Nephron progenitor cell (in vitro differentiated cells): ENCODE measurements at regions not wholly inside any gene's neighbourhood (a gene's known extent, or its start where the extent isn't known, plus 50 kb on each side); places are given as distances from the start of the nearest gene placed in this dataset.
A peak's percentile ranks its signal among the peaks of the same experiment; 100 is the strongest.

ENCODE experiments used
- DNase-seq: peaks from one replicate; pipeline ENCODE4 v3.0.0; 2021
- H3K27ac Mint-ChIP-seq: 2 replicates; pipeline ENCODE4 v1.8.0; 2021; ENCODE audit warnings: mild to moderate bottlenecking, moderate library complexity, mixed read lengths
- H3K27me3 Mint-ChIP-seq: 2 replicates; pipeline ENCODE4 v1.8.0; 2021; ENCODE audit warnings: mild to moderate bottlenecking, low read depth, mixed read lengths; ENCODE audit not compliant: poor library complexity
- H3K36me3 Mint-ChIP-seq: 2 replicates; pipeline ENCODE4 v1.8.0; 2021; ENCODE audit warnings: low read depth, mixed read lengths
- H3K4me1 Mint-ChIP-seq: 2 replicates; pipeline ENCODE4 v1.8.0; 2021; ENCODE audit warnings: mixed read lengths
- H3K4me3 Mint-ChIP-seq: 2 replicates; pipeline ENCODE4 v1.8.0; 2021; ENCODE audit warnings: mild to moderate bottlenecking, moderate library complexity, mixed read lengths
- H3K9me3 Mint-ChIP-seq: 2 replicates; pipeline ENCODE4 v1.8.0; 2021; ENCODE audit warnings: mild to moderate bottlenecking, moderate library complexity, mixed read lengths
- TF ChIP-seq, protein P1 (sequence below): fragments of 200-600 bp; sonication (generic); IDR thresholded peaks from 2 replicates; pipeline ENCODE4 v1.5.0; 2021; ENCODE audit warnings: antibody characterized with exemption

DNA sequence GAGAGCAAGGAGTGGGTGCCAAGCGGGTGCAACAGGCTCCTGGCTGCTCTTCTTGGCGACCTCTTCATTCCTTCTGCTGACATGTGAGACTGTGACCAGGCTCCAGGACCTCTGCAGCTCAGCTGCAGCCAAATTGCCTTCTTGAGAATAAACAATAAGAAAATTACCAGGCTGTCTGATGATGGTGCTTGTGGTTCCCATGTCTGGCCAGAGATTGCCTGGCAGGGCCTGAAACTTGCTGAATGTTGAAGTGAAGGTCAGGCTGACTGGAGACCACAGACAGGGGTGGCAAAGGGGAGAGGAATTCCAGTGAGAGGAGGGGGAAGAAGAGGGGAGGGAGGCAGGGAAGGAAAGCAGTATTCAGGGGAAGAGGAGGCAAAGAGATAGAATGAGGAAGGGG lies 497.4 kb upstream of the PODXL start:
- H3K4me1 Mint-ChIP-seq, result no peaks in the 10 kb centered on the region
- TF ChIP-seq, protein P1, sequence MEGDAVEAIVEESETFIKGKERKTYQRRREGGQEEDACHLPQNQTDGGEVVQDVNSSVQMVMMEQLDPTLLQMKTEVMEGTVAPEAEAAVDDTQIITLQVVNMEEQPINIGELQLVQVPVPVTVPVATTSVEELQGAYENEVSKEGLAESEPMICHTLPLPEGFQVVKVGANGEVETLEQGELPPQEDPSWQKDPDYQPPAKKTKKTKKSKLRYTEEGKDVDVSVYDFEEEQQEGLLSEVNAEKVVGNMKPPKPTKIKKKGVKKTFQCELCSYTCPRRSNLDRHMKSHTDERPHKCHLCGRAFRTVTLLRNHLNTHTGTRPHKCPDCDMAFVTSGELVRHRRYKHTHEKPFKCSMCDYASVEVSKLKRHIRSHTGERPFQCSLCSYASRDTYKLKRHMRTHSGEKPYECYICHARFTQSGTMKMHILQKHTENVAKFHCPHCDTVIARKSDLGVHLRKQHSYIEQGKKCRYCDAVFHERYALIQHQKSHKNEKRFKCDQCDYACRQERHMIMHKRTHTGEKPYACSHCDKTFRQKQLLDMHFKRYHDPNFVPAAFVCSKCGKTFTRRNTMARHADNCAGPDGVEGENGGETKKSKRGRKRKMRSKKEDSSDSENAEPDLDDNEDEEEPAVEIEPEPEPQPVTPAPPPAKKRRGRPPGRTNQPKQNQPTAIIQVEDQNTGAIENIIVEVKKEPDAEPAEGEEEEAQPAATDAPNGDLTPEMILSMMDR, result no peak
- H3K27me3 Mint-ChIP-seq, result peaks cover 8% of the 10 kb centered on the region
- H3K27ac Mint-ChIP-seq, result no peak overlapping the region
- H3K36me3 Mint-ChIP-seq, result no peaks in the 10 kb centered on the region
- DNase-seq, result no peak
- no peak overlapping the region for H3K4me3 Mint-ChIP-seq
- H3K9me3 Mint-ChIP-seq, result peaks cover 20% of the 10 kb centered on the region

DNA sequence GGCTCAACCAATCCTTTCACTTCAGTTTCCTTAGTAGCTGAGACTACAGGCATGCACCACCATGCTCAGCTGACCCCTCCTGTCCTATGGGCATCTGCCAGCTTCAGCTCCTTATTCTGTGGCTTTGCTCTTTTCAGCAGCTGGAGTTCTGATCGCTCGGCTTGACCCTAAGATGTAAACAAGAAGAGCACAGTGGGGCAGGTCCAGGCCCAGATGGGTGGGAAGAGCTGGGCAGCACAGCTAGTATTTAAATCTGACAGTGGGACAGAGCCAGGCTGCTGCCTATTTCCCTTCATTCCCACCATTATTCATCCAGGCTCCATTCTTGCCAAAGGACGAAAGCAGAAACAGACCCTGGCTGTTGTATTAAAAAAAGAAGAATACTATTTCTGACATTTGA lies 494.9 kb upstream of the PODXL start:
- TF ChIP-seq, protein P1, result no peak
- H3K27me3 Mint-ChIP-seq, result peaks cover 8% of the 10 kb centered on the region
- no peak overlapping the region for H3K4me3 Mint-ChIP-seq
- no peaks in the 10 kb centered on the region for H3K4me1 Mint-ChIP-seq
- H3K9me3 Mint-ChIP-seq, result peaks cover 5% of the 10 kb centered on the region
- no peaks in the 10 kb centered on the region for H3K36me3 Mint-ChIP-seq
- no peak for DNase-seq
- H3K27ac Mint-ChIP-seq, result no peak overlapping the region

DNA sequence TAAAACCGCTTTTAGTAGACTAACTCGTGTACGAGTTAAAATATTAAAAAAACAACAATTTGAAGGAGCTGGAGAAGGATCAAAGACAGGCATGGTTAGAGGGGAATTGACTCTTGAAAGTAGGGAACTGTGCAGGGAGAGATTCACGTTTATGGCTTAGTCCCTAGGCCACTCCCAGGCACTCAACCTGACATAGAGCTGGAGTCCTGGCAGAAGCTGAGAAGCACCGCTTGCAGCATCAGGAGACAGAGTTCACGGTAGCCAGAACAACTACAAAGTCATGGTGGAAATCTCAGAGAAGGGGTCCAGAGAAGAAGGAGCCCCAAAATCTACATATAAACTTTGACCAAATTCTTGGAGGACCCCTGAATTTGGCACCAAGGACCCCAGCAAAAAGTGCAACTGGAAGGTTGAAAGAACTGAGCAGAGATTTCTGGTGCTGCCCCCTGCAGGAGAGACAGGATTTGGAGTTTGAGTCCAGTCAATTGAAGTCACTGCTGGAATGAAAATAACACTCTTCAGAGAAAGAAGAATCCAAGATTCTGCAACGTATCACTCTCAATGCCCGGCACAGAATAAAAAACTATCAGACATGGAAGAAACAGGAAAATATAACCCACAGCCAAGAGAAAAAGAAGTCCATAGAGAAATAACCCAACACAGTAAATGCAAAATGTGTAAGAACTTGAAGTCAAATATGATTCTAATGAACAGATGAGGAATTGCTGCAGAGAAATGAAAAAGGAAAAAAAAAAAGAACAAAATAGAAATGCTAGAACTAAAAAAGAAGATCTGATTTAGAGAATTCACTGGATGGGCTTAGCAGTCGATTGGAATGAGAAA lies 493.3 kb upstream of the PODXL start:
- H3K9me3 Mint-ChIP-seq, result peaks cover 5% of the 10 kb centered on the region
- H3K36me3 Mint-ChIP-seq, result no peaks in the 10 kb centered on the region
- TF ChIP-seq, protein P1, result peak; percentile 60
- H3K27ac Mint-ChIP-seq, result no peak overlapping the region
- peaks cover 13% of the 10 kb centered on the region for H3K27me3 Mint-ChIP-seq
- DNase-seq, result peak; percentile 70
- no peaks in the 10 kb centered on the region for H3K4me1 Mint-ChIP-seq
- H3K4me3 Mint-ChIP-seq, result no peak overlapping the region

DNA sequence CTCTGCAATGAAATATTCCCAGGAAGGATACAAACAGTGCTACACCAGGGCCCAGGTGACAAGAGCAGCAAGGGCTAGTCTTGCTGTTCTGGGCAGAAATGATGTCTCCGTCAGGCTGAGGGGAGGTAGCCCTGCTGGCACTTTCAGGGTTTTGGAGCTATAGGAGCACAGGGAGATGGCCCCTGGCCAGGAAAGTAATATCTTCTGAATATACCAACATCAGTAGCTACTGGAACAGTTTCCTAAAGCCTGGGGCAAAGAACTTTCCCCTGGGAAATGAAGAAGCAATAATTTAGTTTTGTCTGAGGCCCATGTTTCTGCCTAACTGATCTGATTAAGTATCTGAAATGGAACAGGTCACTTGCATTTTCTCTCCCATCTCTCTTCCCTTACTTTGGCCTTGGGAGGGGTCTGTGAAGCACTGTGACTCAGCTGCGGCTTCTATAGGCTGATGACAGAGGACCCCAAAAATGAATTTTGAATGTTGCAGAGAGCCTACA lies 489.1 kb upstream of the PODXL start:
- Mint-ChIP-seq H3K4me1 (no peaks in the 10 kb centered on the region), H3K27ac (no peak overlapping the region), H3K9me3 (no peaks in the 10 kb centered on the region), H3K27me3 (peaks cover 13% of the 10 kb centered on the region), H3K36me3 (no peaks in the 10 kb centered on the region), H3K4me3 (no peak overlapping the region)
- DNase-seq, result no peak
- TF ChIP-seq, protein P1, result no peak

DNA sequence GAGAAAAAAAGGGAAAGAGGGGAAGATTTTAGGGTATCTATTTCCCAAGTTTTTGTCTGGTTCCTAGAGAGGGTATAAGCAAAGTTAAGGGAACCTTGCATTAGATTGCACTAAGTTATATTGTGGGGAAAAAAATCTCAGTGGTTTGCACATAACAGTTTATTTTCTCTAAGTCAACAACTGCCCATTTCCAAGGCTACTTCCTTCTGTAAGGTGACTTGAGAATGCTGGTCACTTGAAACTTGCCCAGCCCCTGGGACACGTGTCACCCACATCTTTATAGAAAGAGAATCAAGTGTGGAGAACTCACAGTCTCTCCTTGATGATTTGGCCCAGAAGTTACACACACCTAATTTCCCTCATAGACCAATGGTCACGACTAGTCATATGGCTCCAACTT lies 488.6 kb upstream of the PODXL start:
- Mint-ChIP-seq H3K4me1 (no peaks in the 10 kb centered on the region), H3K9me3 (no peaks in the 10 kb centered on the region), H3K27ac (no peak overlapping the region), H3K27me3 (peaks cover 13% of the 10 kb centered on the region), H3K36me3 (no peaks in the 10 kb centered on the region), H3K4me3 (no peak overlapping the region)
- TF ChIP-seq, protein P1, result no peak
- no peak for DNase-seq

DNA sequence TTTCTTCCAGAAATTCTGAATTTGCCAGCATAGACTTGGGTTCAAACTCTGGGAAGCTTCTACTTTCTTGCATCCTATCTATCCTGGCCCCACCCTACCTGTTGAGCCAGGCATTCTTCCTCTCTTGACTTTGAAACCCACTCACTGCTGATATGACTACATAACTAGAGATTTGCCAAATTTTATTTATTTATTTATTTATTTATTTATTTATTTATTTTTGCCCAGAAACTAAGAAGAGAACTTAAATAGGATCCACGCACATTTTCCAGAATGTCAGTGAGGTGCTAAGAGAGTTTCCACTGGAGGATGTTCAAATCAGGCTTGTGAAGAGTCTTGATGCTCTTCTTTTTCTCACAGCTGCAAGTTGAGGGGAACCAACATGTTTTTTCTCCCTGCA lies 487.8 kb upstream of the PODXL start:
- H3K27ac Mint-ChIP-seq, result no peak overlapping the region
- no peaks in the 10 kb centered on the region for H3K36me3 Mint-ChIP-seq
- DNase-seq, result no peak
- H3K4me1 Mint-ChIP-seq, result no peaks in the 10 kb centered on the region
- TF ChIP-seq, protein P1, result no peak
- peaks cover 13% of the 10 kb centered on the region for H3K27me3 Mint-ChIP-seq
- no peak overlapping the region for H3K4me3 Mint-ChIP-seq
- H3K9me3 Mint-ChIP-seq, result no peaks in the 10 kb centered on the region
